ENCODE measurements at regions not wholly inside any gene's neighbourhood (a gene's known extent, or its start where the extent isn't known, plus 50 kb on each side); places are given as distances from the start of the nearest gene placed in this dataset.

DNA sequence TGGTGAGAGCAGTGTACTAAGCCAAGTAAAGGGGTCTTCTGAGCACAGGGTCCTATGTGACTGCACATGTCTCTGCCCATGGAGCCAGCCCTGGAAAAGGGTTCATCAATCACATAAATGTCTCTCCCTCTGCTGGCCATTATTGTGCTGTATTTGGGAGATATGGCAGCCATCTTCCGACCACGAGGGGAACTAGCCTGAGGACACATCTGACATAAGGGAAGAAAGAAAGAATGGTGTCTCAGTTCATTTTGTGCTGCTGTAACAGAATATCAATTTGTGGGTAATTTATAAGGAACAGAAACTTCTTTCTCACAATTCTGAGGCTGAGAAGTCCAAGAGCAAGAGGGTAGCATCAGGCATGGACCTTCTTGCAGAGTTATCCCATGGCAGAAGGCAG lies 55.1 kb upstream of the GJA5 start:
- TF ChIP-seq, protein P1, sequence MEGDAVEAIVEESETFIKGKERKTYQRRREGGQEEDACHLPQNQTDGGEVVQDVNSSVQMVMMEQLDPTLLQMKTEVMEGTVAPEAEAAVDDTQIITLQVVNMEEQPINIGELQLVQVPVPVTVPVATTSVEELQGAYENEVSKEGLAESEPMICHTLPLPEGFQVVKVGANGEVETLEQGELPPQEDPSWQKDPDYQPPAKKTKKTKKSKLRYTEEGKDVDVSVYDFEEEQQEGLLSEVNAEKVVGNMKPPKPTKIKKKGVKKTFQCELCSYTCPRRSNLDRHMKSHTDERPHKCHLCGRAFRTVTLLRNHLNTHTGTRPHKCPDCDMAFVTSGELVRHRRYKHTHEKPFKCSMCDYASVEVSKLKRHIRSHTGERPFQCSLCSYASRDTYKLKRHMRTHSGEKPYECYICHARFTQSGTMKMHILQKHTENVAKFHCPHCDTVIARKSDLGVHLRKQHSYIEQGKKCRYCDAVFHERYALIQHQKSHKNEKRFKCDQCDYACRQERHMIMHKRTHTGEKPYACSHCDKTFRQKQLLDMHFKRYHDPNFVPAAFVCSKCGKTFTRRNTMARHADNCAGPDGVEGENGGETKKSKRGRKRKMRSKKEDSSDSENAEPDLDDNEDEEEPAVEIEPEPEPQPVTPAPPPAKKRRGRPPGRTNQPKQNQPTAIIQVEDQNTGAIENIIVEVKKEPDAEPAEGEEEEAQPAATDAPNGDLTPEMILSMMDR (IDR thresholded peaks at IDR 0.05): no peak
- no peak for TF ChIP-seq POLR2A (IDR thresholded peaks at IDR 0.05; ENCODE audit: low read depth)

Measured in esophagus muscularis mucosa (tissue), 3 donors.